ENCODE measurements at regions not wholly inside any gene's neighbourhood (a gene's known extent, or its start where the extent isn't known, plus 50 kb on each side); places are given as distances from the start of the nearest gene placed in this dataset.

DNA sequence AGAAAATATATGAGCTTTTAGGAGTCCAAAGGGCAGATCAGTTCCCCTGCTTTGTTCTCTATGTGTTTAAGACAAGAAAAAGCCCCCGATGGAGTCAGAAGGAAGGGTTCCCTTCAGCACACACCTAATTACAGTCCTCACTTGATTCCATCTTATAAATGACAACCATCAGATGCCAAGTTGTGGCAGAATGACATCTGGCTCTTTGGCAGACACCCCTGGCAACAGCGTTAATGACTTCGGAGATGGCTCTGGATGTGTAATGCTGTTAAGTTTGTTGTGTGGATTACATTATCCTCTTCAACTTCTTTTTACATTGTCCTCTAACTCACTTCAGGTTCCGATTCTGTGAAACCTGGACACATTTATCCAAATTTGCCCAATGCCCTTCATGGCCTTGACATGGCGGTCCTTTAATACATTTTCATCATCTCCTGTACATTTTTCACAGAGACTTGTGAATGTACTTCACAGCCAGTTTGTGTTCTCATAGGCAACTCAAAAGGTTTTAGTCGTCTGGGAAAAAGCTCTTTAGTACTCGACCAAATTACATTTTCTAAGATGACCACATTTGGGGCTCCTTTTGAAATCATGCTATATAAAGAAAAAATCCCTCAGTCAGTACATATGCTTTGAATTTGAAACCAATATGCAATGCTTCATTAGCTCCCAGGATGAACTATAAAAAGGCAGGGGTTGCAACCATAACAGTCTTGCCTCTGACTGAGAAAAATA lies 667.8 kb downstream of the NOVA1 start:
- no peak for TF ChIP-seq JUND (IDR thresholded peaks at IDR 0.05)
- TF ChIP-seq, protein P1, sequence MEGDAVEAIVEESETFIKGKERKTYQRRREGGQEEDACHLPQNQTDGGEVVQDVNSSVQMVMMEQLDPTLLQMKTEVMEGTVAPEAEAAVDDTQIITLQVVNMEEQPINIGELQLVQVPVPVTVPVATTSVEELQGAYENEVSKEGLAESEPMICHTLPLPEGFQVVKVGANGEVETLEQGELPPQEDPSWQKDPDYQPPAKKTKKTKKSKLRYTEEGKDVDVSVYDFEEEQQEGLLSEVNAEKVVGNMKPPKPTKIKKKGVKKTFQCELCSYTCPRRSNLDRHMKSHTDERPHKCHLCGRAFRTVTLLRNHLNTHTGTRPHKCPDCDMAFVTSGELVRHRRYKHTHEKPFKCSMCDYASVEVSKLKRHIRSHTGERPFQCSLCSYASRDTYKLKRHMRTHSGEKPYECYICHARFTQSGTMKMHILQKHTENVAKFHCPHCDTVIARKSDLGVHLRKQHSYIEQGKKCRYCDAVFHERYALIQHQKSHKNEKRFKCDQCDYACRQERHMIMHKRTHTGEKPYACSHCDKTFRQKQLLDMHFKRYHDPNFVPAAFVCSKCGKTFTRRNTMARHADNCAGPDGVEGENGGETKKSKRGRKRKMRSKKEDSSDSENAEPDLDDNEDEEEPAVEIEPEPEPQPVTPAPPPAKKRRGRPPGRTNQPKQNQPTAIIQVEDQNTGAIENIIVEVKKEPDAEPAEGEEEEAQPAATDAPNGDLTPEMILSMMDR (IDR thresholded peaks at IDR 0.05): no peak
- TF ChIP-seq, protein P2, sequence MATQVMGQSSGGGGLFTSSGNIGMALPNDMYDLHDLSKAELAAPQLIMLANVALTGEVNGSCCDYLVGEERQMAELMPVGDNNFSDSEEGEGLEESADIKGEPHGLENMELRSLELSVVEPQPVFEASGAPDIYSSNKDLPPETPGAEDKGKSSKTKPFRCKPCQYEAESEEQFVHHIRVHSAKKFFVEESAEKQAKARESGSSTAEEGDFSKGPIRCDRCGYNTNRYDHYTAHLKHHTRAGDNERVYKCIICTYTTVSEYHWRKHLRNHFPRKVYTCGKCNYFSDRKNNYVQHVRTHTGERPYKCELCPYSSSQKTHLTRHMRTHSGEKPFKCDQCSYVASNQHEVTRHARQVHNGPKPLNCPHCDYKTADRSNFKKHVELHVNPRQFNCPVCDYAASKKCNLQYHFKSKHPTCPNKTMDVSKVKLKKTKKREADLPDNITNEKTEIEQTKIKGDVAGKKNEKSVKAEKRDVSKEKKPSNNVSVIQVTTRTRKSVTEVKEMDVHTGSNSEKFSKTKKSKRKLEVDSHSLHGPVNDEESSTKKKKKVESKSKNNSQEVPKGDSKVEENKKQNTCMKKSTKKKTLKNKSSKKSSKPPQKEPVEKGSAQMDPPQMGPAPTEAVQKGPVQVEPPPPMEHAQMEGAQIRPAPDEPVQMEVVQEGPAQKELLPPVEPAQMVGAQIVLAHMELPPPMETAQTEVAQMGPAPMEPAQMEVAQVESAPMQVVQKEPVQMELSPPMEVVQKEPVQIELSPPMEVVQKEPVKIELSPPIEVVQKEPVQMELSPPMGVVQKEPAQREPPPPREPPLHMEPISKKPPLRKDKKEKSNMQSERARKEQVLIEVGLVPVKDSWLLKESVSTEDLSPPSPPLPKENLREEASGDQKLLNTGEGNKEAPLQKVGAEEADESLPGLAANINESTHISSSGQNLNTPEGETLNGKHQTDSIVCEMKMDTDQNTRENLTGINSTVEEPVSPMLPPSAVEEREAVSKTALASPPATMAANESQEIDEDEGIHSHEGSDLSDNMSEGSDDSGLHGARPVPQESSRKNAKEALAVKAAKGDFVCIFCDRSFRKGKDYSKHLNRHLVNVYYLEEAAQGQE (IDR thresholded peaks at IDR 0.05; ENCODE audit: low read depth, low read length): no peak
- TF ChIP-seq GABPA (IDR thresholded peaks at IDR 0.05; ENCODE audit: low read depth): no peak
- TF ChIP-seq, protein P3, sequence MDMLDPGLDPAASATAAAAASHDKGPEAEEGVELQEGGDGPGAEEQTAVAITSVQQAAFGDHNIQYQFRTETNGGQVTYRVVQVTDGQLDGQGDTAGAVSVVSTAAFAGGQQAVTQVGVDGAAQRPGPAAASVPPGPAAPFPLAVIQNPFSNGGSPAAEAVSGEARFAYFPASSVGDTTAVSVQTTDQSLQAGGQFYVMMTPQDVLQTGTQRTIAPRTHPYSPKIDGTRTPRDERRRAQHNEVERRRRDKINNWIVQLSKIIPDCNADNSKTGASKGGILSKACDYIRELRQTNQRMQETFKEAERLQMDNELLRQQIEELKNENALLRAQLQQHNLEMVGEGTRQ (IDR thresholded peaks at IDR 0.05; ENCODE audit: borderline replicate concordance, low read depth, low read length): no peak
- no peak for TF ChIP-seq RXRA (IDR thresholded peaks at IDR 0.05; ENCODE audit: borderline replicate concordance, low read depth)

Data from SK-N-SH (cell line).